Activated T-helper 1 cell treated with anti-CD3 and anti-CD28 coated beads, Interleukin-2, amount 50 U/mL, for 16 hours (primary cell): ENCODE measurements at regions not wholly inside any gene's neighbourhood (a gene's known extent, or its start where the extent isn't known, plus 50 kb on each side); places are given as distances from the start of the nearest gene placed in this dataset.

Experiments used
- DNase-seq, 2 donors: peaks; one replicate each; pipeline ENCODE4 v3.0.0-alpha.2; 2020; ENCODE audit warnings: low read depth in 1 of 2, low spot score in 1 of 2

GRCh38 chr22:22417495-22418162 lies 90.9 kb downstream of the ZNF280B start:
- DNase-seq, result no peak

DNA sequence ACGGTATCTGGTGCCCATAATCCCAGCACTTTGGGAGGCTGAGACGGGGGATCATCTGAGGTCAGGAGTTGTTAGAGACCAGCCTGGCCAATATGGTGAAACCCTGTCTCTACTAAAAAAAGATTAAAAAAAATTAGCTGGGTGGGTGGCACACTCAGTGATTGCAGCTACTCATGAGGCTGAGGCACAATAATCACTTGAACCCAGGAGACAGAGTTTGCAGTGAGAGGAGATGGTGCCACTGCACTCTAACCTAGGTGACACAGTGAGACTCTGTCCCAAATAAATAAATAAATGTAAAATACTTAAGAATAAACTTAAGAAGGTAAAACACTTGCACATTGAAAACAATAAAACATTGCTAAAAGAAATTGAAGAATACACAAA lies 90.4 kb downstream of the ZNF280B start:
- no peak for DNase-seq

DNA sequence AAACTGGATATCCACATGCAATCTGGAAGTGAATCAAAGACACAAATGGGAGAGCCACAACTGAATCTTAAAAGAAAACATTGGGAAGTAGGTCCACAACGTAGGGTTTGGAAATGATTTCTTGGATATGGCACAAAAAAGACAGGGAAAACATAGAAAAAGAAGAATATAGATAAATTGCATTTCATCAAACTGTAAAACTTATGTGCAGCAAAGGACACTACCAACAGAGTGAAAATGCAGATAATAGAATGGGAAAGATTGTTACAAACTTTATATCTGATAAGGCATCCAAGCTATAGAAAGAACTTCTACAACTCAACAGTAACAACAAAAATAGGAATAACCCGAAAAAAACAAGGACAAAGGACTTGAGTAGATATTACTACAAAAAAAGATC lies 89.6 kb downstream of the ZNF280B start:
- no peak for DNase-seq

- no peak for DNase-seq
These were observed 88.0 kb downstream of the ZNF280B start for GRCh38 chr22:22420580-22420979.

DNA sequence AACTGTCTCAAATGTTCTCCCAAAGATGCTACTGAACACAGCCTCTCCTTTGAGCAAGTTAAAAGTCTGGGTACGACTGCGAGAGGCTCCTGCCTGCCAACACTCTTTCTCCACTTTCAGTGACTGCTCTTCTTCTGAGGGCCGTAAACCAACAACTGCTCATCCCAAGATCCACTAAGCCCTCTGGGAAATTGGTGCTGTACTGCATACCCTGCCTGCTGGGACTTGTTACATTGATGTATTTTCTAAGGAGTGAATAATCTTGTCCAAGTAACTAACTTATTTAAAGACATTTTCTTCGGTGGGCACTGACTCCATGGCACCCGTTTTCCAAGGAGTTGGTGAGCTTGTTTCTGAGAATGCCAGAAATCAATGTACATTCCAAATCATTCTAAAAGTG lies 87.2 kb downstream of the ZNF280B start:
- DNase-seq, result no peak

GRCh38 chr22:22422629-22423112 lies 85.9 kb downstream of the ZNF280B start:
- DNase-seq, result peak; percentile 25 to 26

- DNase-seq, result no peak
These were observed 84.9 kb downstream of the ZNF280B start for GRCh38 chr22:22423681-22424080.

GRCh38 chr22:22424210-22424800 lies 84.2 kb downstream of the ZNF280B start:
- DNase-seq, result no peak

GRCh38 chr22:22424956-22425355 lies 83.6 kb downstream of the ZNF280B start:
- DNase-seq, result no peak

- no peak for DNase-seq
These were observed 83.2 kb downstream of the ZNF280B start for GRCh38 chr22:22425356-22425755.

GRCh38 chr22:22425783-22426624 lies 82.5 kb downstream of the ZNF280B start:
- no peak for DNase-seq

DNA sequence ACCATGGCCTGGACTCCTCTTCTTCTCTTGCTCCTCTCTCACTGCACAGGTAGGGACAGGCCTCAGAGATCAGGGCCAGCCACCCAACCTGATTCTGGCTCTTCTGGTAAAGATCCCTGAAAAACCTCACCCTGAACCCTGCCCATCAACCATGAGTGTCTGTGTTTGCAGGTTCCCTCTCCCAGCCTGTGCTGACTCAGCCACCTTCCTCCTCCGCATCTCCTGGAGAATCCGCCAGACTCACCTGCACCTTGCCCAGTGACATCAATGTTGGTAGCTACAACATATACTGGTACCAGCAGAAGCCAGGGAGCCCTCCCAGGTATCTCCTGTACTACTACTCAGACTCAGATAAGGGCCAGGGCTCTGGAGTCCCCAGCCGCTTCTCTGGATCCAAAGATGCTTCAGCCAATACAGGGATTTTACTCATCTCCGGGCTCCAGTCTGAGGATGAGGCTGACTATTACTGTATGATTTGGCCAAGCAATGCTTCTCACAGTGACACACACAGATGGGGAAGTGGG lies 80.9 kb downstream of the ZNF280B start:
- no peak for DNase-seq

DNA sequence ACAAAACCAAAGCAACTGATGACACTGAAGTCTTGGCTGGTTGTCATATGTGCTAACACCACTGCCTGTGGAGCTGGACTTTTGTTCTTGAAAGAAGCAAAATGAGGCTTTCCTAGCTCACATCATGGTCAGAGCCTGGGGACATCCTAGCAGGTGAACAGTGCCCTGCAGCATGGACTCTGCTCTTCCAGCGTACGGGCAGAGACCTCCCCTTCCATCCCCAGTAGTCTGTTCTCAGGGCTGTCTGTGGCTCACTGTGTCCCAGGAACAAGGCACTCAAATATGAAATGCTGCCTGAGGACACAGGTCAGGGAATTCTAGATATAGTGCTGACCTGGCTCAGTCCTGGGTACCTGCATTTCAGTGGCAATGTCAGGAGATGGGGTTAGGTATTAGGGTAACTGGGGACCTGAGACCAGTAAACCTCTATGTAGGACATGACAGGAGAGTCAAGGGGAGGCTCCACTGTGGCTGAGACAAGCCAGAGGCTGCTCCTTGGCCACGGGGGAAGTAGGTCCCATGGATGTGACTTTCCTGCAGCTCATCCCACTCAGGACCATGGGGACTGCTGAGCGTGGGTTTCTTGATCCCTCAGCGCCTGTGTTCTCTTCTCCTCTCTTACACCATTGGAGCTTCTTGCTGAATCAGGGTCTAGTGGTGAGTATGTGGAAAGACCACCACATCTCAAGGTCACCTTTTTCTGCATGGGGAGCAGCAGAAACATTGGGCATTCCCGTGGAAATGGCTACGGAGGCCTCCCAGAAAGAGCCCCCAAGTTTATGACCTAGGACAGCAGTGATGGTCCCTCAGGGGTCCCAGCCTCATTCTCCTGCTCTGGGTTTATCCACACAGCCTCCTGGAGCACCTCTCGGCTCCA lies 80.1 kb downstream of the ZNF280B start:
- no peak for DNase-seq

- no peak for DNase-seq
These were observed 79.0 kb downstream of the ZNF280B start for GRCh38 chr22:22429369-22430108.

DNA sequence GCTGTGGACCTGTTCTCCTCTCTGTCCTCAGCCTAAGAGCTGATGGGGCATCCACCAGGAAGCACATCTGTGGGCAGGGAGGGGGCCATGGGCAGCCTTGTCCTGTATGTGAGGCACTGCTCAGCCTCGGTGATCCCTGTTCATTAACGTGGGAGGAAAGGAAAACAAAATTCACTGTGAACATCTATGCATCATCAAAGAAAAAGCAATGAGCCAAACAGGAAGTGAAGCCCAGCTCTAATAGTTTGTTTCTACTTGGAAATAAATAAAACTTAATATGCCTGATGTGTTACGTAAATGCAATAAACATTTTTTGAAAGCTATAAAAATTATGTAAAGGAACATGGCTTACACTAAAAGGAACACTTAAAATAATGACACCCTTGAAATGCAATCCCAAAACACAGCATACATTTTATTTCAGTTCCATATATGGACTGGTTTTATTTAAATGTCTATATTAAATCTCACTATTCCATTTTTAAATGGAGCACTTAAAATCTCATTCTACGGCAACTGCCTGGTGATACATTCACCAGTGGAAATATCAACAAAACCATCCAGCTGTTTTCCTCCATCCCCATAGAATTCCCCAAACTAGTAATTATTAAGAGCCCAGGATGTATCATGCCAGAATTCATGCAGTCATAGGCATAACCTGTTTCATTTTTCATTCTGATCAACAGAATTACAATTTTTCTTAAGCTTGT lies 78.3 kb downstream of the ZNF280B start:
- DNase-seq, result no peak

GRCh38 chr22:22431271-22432220 lies 77.0 kb downstream of the ZNF280B start:
- DNase-seq, result peak in 1 of 2 donors; percentile 26

DNA sequence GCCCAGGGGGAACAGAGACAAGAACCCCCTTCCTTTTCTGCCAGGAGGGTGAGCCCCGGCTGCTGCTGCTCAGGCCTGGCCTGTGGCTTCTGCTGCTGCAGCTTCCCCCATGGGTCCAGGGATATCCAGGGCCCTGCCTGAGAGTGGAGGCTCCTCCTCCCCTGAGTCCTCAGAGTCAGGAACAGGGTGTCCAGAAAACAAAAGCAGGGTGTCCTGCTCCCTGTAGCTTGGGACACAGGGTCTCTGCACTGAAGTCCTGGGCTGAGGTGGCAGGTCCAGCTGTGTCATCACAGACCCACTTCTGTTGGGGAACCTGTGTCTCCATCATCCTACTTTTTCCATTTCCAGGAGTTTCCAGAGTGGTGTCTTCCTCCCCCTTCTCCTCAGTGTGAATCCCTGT lies 76.1 kb downstream of the ZNF280B start:
- DNase-seq, result no peak

DNA sequence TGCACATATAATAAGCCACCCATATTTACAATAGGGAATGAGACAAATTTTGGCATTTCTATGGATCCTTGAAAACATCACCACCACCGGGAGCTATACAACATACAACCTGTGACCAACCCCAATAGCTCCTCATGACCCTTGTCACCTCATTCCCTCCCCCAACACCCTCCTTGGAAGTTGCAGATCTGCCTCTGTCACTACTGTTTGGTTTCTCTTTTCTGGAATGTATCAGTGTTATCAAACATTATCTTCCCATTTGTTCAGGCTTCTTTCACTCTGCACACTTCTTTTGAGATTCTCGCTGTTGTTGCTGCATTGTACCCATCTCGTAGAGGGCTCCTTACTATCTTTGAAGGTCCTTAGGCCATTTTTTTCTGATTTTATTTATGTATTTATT lies 75.6 kb downstream of the ZNF280B start:
- DNase-seq, result no peak
